PC-9 (cell line): ENCODE measurements at regions not wholly inside any gene's neighbourhood (a gene's known extent, or its start where the extent isn't known, plus 50 kb on each side); places are given as distances from the start of the nearest gene placed in this dataset.

Experiments
- BruUV-seq: library from RNA; stranded (reverse); fragments of 400-500 nt; replicated peaks from 2 replicates; lab custom pipeline; 2021; lab: Mats Ljungman, UMichigan
- CTCF ChIA-PET: fragments of 300-600 bp; sonication (Branson Sonifier 250); formaldehyde crosslinking; loops from one replicate; lab custom pipeline; 2022; ENCODE audit warnings: antibody characterized with exemption; lab: Charles Lee
- POLR2A ChIA-PET: fragments of 300-600 bp; sonication (Branson Sonifier 250); formaldehyde crosslinking; loops from one replicate; lab custom pipeline; 2022; ENCODE audit warnings: antibody characterized with exemption; ENCODE audit not compliant: unreplicated experiment; lab: Charles Lee
- DNase-seq, 2 experiments: peaks; one replicate each; pipeline versions ENCODE4 v3.0.0 to v3.0.0-alpha.2; 2015 to 2022; ENCODE audit warnings: mixed read lengths in 1 of 2
- H2AFZ ChIP-seq: fragments of 200-600 bp; sonication (generic); 2 replicates; pipeline ENCODE4 v1.8.1; 2017; ENCODE audit warnings: antibody characterized with exemption
- H3F3A ChIP-seq: fragments of 200-600 bp; sonication (generic); 2 replicates; pipeline ENCODE4 v1.8.1; 2017; ENCODE audit warnings: antibody characterized with exemption, mild to moderate bottlenecking, low read depth; ENCODE audit not compliant: insufficient read depth
- H3K27ac ChIP-seq: fragments of 200-600 bp; sonication (generic); 2 replicates; pipeline ENCODE4 v1.6.1; 2016; ENCODE audit warnings: mixed run types
- H3K27me3 ChIP-seq: fragments of 200-600 bp; sonication (generic); 2 replicates; pipeline ENCODE4 v1.6.1; 2016; ENCODE audit warnings: low read depth, mixed run types; ENCODE audit not compliant: insufficient read depth
- H3K36me3 ChIP-seq: fragments of 200-600 bp; sonication (generic); 2 replicates; pipeline ENCODE4 v1.6.1; 2016; ENCODE audit warnings: low read depth, mixed run types
- H3K4me1 ChIP-seq: fragments of 200-600 bp; sonication (generic); replicated peaks from 2 replicates; pipeline ENCODE4 v1.6.1; 2016; ENCODE audit warnings: mixed run types; ENCODE audit not compliant: insufficient read depth
- H3K4me2 ChIP-seq: fragments of 200-600 bp; sonication (generic); 2 replicates; pipeline ENCODE4 v1.6.1; 2017; ENCODE audit warnings: mixed run types
- H3K4me3 ChIP-seq: fragments of 200-600 bp; sonication (generic); 2 replicates; pipeline ENCODE4 v1.6.1; 2016; ENCODE audit warnings: mixed run types
- H3K79me2 ChIP-seq: fragments of 200-600 bp; sonication (generic); 2 replicates; pipeline ENCODE4 v1.6.1; 2017; ENCODE audit warnings: low read depth, mixed run types
- H3K9me2 ChIP-seq: fragments of 200-600 bp; sonication (generic); 2 replicates; pipeline ENCODE4 v1.8.1; 2017; ENCODE audit warnings: mild to moderate bottlenecking; ENCODE audit not compliant: insufficient read depth
- H3K9me3 ChIP-seq: fragments of 200-600 bp; sonication (generic); 2 replicates; pipeline ENCODE4 v1.8.1; 2016; ENCODE audit warnings: low read depth; ENCODE audit not compliant: insufficient read depth
- H4K20me1 ChIP-seq: fragments of 200-600 bp; sonication (generic); 2 replicates; pipeline ENCODE4 v1.8.1; 2017; ENCODE audit not compliant: insufficient read depth
- EZH2 ChIP-seq: fragments of 200-600 bp; sonication (generic); IDR thresholded peaks from 2 replicates; pipeline ENCODE4 v1.8.0; 2017; ENCODE audit warnings: antibody characterized with exemption, low read depth
- intact Hi-C: fragments of 100-400 bp; cut with micrococcal nuclease; formaldehyde crosslinking; loops from one replicate; pipeline ENCODE4 v1.10.0; 2022; ENCODE audit not compliant: unreplicated experiment
- TF ChIP-seq, protein P1 (sequence below): fragments of 200-600 bp; sonication (generic); conservative IDR thresholded peaks from 2 replicates; pipeline ENCODE4 v1.6.1; 2017; ENCODE audit warnings: mixed run types, antibody characterized with exemption, mild to moderate bottlenecking, moderate library complexity

DNA sequence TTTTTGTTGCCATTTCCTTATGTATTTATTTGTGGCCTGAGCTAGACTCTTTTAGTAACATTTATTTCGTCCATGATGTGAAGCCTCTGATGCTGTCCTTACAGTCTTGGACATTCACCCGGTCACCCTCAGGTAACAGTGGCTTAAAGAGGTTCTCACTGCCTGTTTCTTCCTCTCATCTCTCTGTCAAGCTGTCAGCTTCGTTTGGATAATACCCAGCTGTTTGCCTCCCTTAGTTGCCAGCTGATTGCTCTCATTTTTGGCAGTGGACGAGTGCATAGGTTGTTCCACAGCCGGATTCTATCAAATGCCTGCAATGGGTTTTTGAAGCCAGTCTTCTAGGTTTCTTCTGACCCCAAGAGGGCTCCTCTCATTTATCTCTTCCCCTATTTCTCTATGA is 427.7 kb downstream of the MED10 start:
- CTCF ChIA-PET, result interaction anchor here (0.6 kb wide), 1 partner anchor 1782 kb away, joined by 3 read pairs; no protein-coding TSS in a partner anchor
- peaks cover 30% of the 10 kb centered on the region for H3K27me3 ChIP-seq
- no peaks in the 10 kb centered on the region for H3F3A ChIP-seq
- no peaks in the 10 kb centered on the region for H3K79me2 ChIP-seq
- no peaks in the 10 kb centered on the region for H3K36me3 ChIP-seq
- H2AFZ ChIP-seq, result no peak overlapping the region
- no peak overlapping the region for H3K4me3 ChIP-seq
- TF ChIP-seq EZH2, result no peak
- TF ChIP-seq, protein P1, sequence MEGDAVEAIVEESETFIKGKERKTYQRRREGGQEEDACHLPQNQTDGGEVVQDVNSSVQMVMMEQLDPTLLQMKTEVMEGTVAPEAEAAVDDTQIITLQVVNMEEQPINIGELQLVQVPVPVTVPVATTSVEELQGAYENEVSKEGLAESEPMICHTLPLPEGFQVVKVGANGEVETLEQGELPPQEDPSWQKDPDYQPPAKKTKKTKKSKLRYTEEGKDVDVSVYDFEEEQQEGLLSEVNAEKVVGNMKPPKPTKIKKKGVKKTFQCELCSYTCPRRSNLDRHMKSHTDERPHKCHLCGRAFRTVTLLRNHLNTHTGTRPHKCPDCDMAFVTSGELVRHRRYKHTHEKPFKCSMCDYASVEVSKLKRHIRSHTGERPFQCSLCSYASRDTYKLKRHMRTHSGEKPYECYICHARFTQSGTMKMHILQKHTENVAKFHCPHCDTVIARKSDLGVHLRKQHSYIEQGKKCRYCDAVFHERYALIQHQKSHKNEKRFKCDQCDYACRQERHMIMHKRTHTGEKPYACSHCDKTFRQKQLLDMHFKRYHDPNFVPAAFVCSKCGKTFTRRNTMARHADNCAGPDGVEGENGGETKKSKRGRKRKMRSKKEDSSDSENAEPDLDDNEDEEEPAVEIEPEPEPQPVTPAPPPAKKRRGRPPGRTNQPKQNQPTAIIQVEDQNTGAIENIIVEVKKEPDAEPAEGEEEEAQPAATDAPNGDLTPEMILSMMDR, result no peak
- no peak overlapping the region for H3K4me2 ChIP-seq
- DNase-seq, result no peak
- intact Hi-C loops, result no loop called here
- no peaks in the 10 kb centered on the region for H4K20me1 ChIP-seq
- H3K9me3 ChIP-seq, result no peaks in the 10 kb centered on the region
- BruUV-seq, result no TSS peak
- no peaks in the 10 kb centered on the region; the same call in 1 of the 2 replicates for H3K9me2 ChIP-seq
- POLR2A ChIA-PET, result no interaction called here
- H3K4me1 ChIP-seq, result no peaks in the 10 kb centered on the region
- no peak overlapping the region for H3K27ac ChIP-seq

DNA sequence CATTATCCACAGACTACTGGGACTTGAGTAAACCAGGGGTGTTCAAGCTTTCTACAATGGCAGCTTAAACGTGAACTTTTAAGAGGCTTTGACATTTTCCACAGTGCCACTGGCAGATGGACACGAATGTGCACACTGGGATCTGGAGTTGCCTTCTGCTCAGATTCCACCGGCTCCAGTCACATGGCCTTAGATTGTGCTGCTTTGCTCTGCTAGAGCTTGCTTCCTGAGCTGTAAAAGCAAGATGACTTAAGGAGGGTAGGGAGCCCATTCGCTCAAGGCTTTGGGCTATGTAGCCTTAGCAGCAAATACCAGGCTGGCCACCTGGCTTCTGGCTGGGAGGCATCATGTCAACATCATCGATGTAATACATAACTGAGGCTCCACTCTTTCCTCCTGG is 436.9 kb downstream of the MED10 start:
- TF ChIP-seq, protein P1, result no peak
- no peak for TF ChIP-seq EZH2
- no peaks in the 10 kb centered on the region for H3K9me2 ChIP-seq
- H2AFZ ChIP-seq, result no peak overlapping the region
- H3K9me3 ChIP-seq, result no peaks in the 10 kb centered on the region
- H3K79me2 ChIP-seq, result no peaks in the 10 kb centered on the region
- H4K20me1 ChIP-seq, result no peaks in the 10 kb centered on the region
- H3K4me3 ChIP-seq, result no peak overlapping the region
- no peaks in the 10 kb centered on the region for H3K4me1 ChIP-seq
- no peak overlapping the region for H3K27ac ChIP-seq
- ChIA-PET CTCF (interaction anchor here (0.6 kb wide), 1 partner anchor 10 kb away, joined by 3 read pairs; no protein-coding TSS in a partner anchor), POLR2A (no interaction called here)
- no peaks in the 10 kb centered on the region; the same call in 1 of the 2 replicates for H3K27me3 ChIP-seq
- intact Hi-C loops, result no loop called here
- H3K36me3 ChIP-seq, result no peaks in the 10 kb centered on the region
- no peak for DNase-seq
- BruUV-seq, result no TSS peak
- H3K4me2 ChIP-seq, result no peak overlapping the region
- H3F3A ChIP-seq, result no peaks in the 10 kb centered on the region

DNA sequence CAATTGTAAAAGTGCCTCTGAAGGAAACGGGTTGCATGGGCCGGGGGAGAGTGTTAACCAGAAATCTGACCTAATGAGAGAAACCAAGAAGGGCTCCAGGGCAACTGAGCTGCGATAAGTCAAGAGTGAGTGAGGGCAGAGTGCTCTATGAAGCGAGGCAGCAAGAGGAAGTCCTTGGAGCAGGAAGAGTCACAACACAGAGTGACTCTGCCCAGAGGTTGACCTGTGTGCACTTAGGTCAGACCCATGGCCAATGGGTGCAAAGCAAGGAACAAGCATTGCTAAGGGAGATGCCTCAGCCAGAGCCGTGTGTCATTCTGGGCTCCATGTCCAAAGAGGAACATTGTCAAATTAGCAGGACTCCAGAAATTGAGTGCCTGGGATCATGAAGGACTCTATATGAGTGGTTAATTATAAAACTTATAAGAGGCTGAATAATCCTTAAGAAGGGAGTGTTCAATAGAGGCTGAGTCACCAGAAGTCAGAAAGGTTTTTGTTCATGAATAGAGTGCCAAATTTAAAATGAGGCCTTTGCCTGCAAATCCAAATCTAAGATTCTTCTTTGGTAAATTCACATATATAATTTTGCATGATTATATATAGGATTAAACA is 438.5 kb downstream of the MED10 start:
- Histone ChIP-seq H3K27me3 (peaks cover 4% of the 10 kb centered on the region), H3K4me2 (no peak overlapping the region), H3K9me2 (no peaks in the 10 kb centered on the region), H3K4me1 (no peaks in the 10 kb centered on the region), H3K9me3 (no peaks in the 10 kb centered on the region), H3K4me3 (no peak overlapping the region), H2AFZ (no peak overlapping the region), H3K79me2 (no peaks in the 10 kb centered on the region), H4K20me1 (no peaks in the 10 kb centered on the region), H3K36me3 (no peaks in the 10 kb centered on the region), H3F3A (no peaks in the 10 kb centered on the region), H3K27ac (no peak overlapping the region)
- intact Hi-C loops, result no loop called here
- POLR2A ChIA-PET, result interaction anchor here (0.6 kb wide), 1 partner anchor 794 kb away, joined by 11 read pairs; no protein-coding TSS in a partner anchor
- DNase-seq, result no peak
- TF ChIP-seq, protein P1, result no peak
- no peak for TF ChIP-seq EZH2
- BruUV-seq, result no TSS peak
- CTCF ChIA-PET, result no interaction called here
